Uterus (tissue), 3 donors: ENCODE measurements at regions not wholly inside any gene's neighbourhood (a gene's known extent, or its start where the extent isn't known, plus 50 kb on each side); places are given as distances from the start of the nearest gene placed in this dataset.

Source experiments
- DNase-seq, 2 donors: peaks; one replicate each; pipeline ENCODE4 v3.0.0-alpha.2; 2019 to 2020
- H3K27ac ChIP-seq, 2 donors: fragments of 200-600 bp; sonication (generic); 1 replicate in 1 of 2; 2 replicates in 1 of 2; pipeline ENCODE4 v1.5.1; 2016 to 2018
- H3K27me3 ChIP-seq, 2 donors: fragments of 200-600 bp; sonication (generic); one replicate each; pipeline ENCODE4 v1.5.1; 2018 to 2019; ENCODE audit warnings: control low read depth in 1 of 2
- H3K36me3 ChIP-seq, 2 donors: fragments of 200-600 bp; sonication (generic); one replicate each; pipeline ENCODE4 v1.5.1; 2019; ENCODE audit warnings: control low read depth in 1 of 2
- H3K4me1 ChIP-seq, 2 donors: fragments of 200-600 bp; sonication (generic); one replicate each; pipeline ENCODE4 v1.5.1; 2018 to 2019; ENCODE audit warnings: control low read depth in 1 of 2
- H3K4me3 ChIP-seq, 2 donors: fragments of 200-600 bp; sonication (generic); 1 replicate in 1 of 2; 2 replicates in 1 of 2; pipeline ENCODE4 v1.5.1; 2018 to 2019; ENCODE audit warnings: mild to moderate bottlenecking in 1 of 2
- H3K9me3 ChIP-seq, 2 donors: fragments of 200-600 bp; sonication (generic); one replicate each; pipeline ENCODE4 v1.5.1; 2019; ENCODE audit warnings: control low read depth in 1 of 2
- CTCF ChIP-seq, 4 experiments: fragments of 200-600 bp in 2 of 4; fragments of 450-650 bp in 2 of 4; sonication (generic) in 2 of 4; IDR thresholded peaks; one replicate each; pipeline ENCODE4 v1.5.1; 2016 to 2019; ENCODE audit warnings: antibody characterized with exemption in 4 of 4, mild to moderate bottlenecking in 2 of 4, moderate library complexity in 1 of 4
- POLR2A ChIP-seq, 2 donors: fragments of 450-650 bp; IDR thresholded peaks; one replicate each; pipeline ENCODE4 v1.6.1; 2016; ENCODE audit warnings: antibody characterized with exemption in 2 of 2, mild to moderate bottlenecking in 1 of 2, moderate library complexity in 1 of 2
- intact Hi-C: fragments of 100-400 bp; cut with DNase I; formaldehyde crosslinking; loops from one replicate; pipeline ENCODE4 v1.15.1; 2023; ENCODE audit warnings: low total_unique reads
- donor health status: DM: yes; HTN: yes; CAD: no.

GRCh38 chr15:91534976-91535375, 318.5 kb upstream of the SLCO3A1 start:
- intact Hi-C loops: no loop called here
- H3K27ac ChIP-seq: no peak overlapping the region
- TF ChIP-seq POLR2A (IDR thresholded peaks at IDR 0.05): no peak
- TF ChIP-seq CTCF (IDR thresholded peaks at IDR 0.05): no peak

GRCh38 chr15:91535856-91536500, 317.5 kb upstream of the SLCO3A1 start:
- DNase-seq: no peak
- TF ChIP-seq POLR2A (IDR thresholded peaks at IDR 0.05) (no peak), CTCF (IDR thresholded peaks at IDR 0.05) (no peak)
- H3K36me3 ChIP-seq: no peaks in the 10 kb centered on the region
- no peaks in the 10 kb centered on the region for H3K9me3 ChIP-seq
- intact Hi-C loops: no loop called here
- no peak overlapping the region for H3K4me3 ChIP-seq
- H3K27me3 ChIP-seq: no peaks in the 10 kb centered on the region
- no peaks in the 10 kb centered on the region for H3K4me1 ChIP-seq
- H3K27ac ChIP-seq: no peak overlapping the region

More at GRCh38 chr15:91534976-91535375, 318.5 kb upstream of the SLCO3A1 start:
- H3K36me3 ChIP-seq: no peaks in the 10 kb centered on the region
- H3K4me3 ChIP-seq: no peak overlapping the region
- H3K27me3 ChIP-seq: no peaks in the 10 kb centered on the region
- DNase-seq: no peak
- no peaks in the 10 kb centered on the region for H3K4me1 ChIP-seq
- no peaks in the 10 kb centered on the region for H3K9me3 ChIP-seq

- no peak for DNase-seq
- Histone ChIP-seq H3K27me3 (no peaks in the 10 kb centered on the region), H3K4me3 (no peak overlapping the region), H3K27ac (no peak overlapping the region), H3K36me3 (no peaks in the 10 kb centered on the region), H3K4me1 (no peaks in the 10 kb centered on the region), H3K9me3 (no peaks in the 10 kb centered on the region)
- TF ChIP-seq POLR2A (IDR thresholded peaks at IDR 0.05) (no peak), CTCF (IDR thresholded peaks at IDR 0.05) (no peak)
- intact Hi-C loops: no loop called here
Observed at GRCh38 chr15:91537856-91538255, 315.7 kb upstream of the SLCO3A1 start.

DNA sequence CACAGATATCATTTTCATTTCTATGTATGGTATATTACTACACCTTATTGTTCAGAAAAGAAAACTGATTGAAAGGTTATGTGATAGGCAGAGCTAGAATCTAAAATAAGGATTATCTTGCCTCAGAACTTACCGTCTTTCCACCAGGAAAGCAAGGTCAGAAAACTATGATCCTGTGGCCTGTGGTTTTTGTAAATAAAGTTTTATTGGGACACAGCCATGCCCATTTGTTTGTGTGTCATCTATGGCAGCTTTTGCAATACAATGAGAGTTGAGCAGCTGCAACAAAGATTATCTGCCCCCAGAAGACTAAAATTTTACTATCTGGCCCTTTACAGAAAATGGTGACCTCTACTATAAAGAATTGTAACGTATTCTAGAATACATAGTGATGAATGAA, 314.7 kb upstream of the SLCO3A1 start:
- no peak overlapping the region for H3K27ac ChIP-seq
- H3K27me3 ChIP-seq: no peaks in the 10 kb centered on the region
- no peak for DNase-seq
- TF ChIP-seq POLR2A (IDR thresholded peaks at IDR 0.05) (no peak), CTCF (IDR thresholded peaks at IDR 0.05) (no peak)
- H3K9me3 ChIP-seq: no peaks in the 10 kb centered on the region
- no peak overlapping the region for H3K4me3 ChIP-seq
- intact Hi-C loops: no loop called here
- no peaks in the 10 kb centered on the region for H3K4me1 ChIP-seq
- H3K36me3 ChIP-seq: no peaks in the 10 kb centered on the region

- H3K36me3 ChIP-seq: no peaks in the 10 kb centered on the region
Observed at GRCh38 chr15:91541286-91541685, 312.2 kb upstream of the SLCO3A1 start.

More at GRCh38 chr15:91541286-91541685, 312.2 kb upstream of the SLCO3A1 start:
- TF ChIP-seq POLR2A (IDR thresholded peaks at IDR 0.05): no peak
- TF ChIP-seq CTCF (IDR thresholded peaks at IDR 0.05): no peak
- Histone ChIP-seq H3K9me3 (no peaks in the 10 kb centered on the region), H3K27ac (no peak overlapping the region), H3K4me1 (no peaks in the 10 kb centered on the region), H3K27me3 (no peaks in the 10 kb centered on the region), H3K4me3 (no peak overlapping the region)
- intact Hi-C loops: no loop called here
- no peak for DNase-seq
